ENCODE measurements at regions not wholly inside any gene's neighbourhood (a gene's known extent, or its start where the extent isn't known, plus 50 kb on each side); places are given as distances from the start of the nearest gene placed in this dataset.

DNA sequence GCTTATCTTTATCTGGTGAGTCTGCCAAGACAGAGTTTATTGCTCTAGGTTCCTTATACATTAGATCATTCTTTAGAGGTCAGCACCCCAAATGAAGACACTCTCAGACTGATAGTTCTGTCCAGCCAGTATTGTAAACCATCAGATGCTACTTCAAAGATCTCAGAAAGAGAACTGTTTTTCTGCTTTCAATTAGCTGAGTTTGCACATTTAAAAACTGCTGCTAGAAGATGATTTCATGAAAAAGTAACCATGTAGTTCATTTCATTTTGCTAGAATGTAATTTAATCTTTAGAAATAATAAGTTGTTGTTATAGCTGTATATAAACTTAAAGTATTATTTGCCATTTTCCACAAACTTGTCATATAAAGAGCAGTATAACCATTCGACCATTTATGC, 344.5 kb upstream of the ATP5MC3 start:
- TF ChIP-seq, protein P1, sequence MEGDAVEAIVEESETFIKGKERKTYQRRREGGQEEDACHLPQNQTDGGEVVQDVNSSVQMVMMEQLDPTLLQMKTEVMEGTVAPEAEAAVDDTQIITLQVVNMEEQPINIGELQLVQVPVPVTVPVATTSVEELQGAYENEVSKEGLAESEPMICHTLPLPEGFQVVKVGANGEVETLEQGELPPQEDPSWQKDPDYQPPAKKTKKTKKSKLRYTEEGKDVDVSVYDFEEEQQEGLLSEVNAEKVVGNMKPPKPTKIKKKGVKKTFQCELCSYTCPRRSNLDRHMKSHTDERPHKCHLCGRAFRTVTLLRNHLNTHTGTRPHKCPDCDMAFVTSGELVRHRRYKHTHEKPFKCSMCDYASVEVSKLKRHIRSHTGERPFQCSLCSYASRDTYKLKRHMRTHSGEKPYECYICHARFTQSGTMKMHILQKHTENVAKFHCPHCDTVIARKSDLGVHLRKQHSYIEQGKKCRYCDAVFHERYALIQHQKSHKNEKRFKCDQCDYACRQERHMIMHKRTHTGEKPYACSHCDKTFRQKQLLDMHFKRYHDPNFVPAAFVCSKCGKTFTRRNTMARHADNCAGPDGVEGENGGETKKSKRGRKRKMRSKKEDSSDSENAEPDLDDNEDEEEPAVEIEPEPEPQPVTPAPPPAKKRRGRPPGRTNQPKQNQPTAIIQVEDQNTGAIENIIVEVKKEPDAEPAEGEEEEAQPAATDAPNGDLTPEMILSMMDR (IDR thresholded peaks at IDR 0.05): no peak
- TF ChIP-seq POLR2AphosphoS5 (IDR thresholded peaks at IDR 0.05): no peak
